Osteoblast (primary cell): ENCODE measurements at regions not wholly inside any gene's neighbourhood (a gene's known extent, or its start where the extent isn't known, plus 50 kb on each side); places are given as distances from the start of the nearest gene placed in this dataset.

Experiments used
- DNase-seq: peaks from one replicate; pipeline ENCODE4 v3.0.0; 2011; ENCODE audit warnings: low spot score, mixed read lengths; ENCODE audit not compliant: insufficient read length; ENCODE audit errors: missing footprints
- H2AFZ ChIP-seq: 2 replicates; pipeline ENCODE4 v1.6.0; 2011; ENCODE audit warnings: mild to moderate bottlenecking, low read length
- H3K27ac ChIP-seq: 2 replicates; pipeline ENCODE4 v1.5.1; 2011; ENCODE audit warnings: mild to moderate bottlenecking, low read depth, low read length, moderate library complexity
- H3K27me3 ChIP-seq: 2 replicates; pipeline ENCODE4 v1.6.0; 2012; ENCODE audit warnings: mild to moderate bottlenecking, control low read depth, inconsistent platforms, low read length, moderate library complexity; ENCODE audit not compliant: insufficient read depth
- H3K36me3 ChIP-seq: 2 replicates; pipeline ENCODE4 v1.5.1; 2011; ENCODE audit warnings: mild to moderate bottlenecking, low read length, control low read depth, moderate library complexity; ENCODE audit not compliant: insufficient read depth
- H3K4me1 ChIP-seq: 2 replicates; pipeline ENCODE4 v1.5.1; 2011; ENCODE audit warnings: mild to moderate bottlenecking, low read length, control low read depth, moderate library complexity; ENCODE audit not compliant: insufficient read depth
- H3K4me2 ChIP-seq: 2 replicates; pipeline ENCODE4 v1.6.0; 2011; ENCODE audit warnings: mild to moderate bottlenecking, low read length; ENCODE audit not compliant: insufficient read depth
- H3K4me3 ChIP-seq: fragments of 200-600 bp; sonication (generic); 3 replicates; pipeline ENCODE4 v1.5.1; 2012; ENCODE audit warnings: mild to moderate bottlenecking, low read length, inconsistent platforms; ENCODE audit not compliant: insufficient read depth
- H3K79me2 ChIP-seq: 2 replicates; pipeline ENCODE4 v1.6.0; 2012; ENCODE audit warnings: mild to moderate bottlenecking, low read length, control low read depth, inconsistent platforms; ENCODE audit not compliant: insufficient read depth
- H3K9me3 ChIP-seq: 2 replicates; pipeline ENCODE4 v1.5.1; 2011; ENCODE audit warnings: low read depth, low read length, control low read depth
- H4K20me1 ChIP-seq: 2 replicates; pipeline ENCODE4 v1.6.0; 2012; ENCODE audit warnings: mild to moderate bottlenecking, low read length, control low read depth; ENCODE audit not compliant: insufficient read depth
- CTCF ChIP-seq: IDR thresholded peaks from 2 replicates; pipeline ENCODE4 v1.5.1; 2011; ENCODE audit warnings: mild to moderate bottlenecking, low read depth, low read length, moderate library complexity; ENCODE audit errors: extremely low read depth

GRCh38 chr7:85940798-85941197 is 702.9 kb upstream of the GRM3 start:
- no peaks in the 10 kb centered on the region for H3K4me1 ChIP-seq
- peaks cover 5% of the 10 kb centered on the region for H3K9me3 ChIP-seq
- no peaks in the 10 kb centered on the region for H3K79me2 ChIP-seq
- H2AFZ ChIP-seq = no peak overlapping the region
- H3K27ac ChIP-seq = no peak overlapping the region
- no peaks in the 10 kb centered on the region for H4K20me1 ChIP-seq
- no peak for TF ChIP-seq CTCF
- DNase-seq = no peak
- H3K27me3 ChIP-seq = no peaks in the 10 kb centered on the region
- no peak overlapping the region for H3K4me2 ChIP-seq
- no peak overlapping the region for H3K4me3 ChIP-seq
- no peaks in the 10 kb centered on the region for H3K36me3 ChIP-seq

- H3K9me3 ChIP-seq = no peaks in the 10 kb centered on the region
Observed at GRCh38 chr7:85931919-85932318, 711.8 kb upstream of the GRM3 start.

GRCh38 chr7:85928500-85928899 is 715.2 kb upstream of the GRM3 start:
- Histone ChIP-seq H4K20me1 (no peaks in the 10 kb centered on the region), H3K4me2 (no peak overlapping the region), H3K9me3 (no peaks in the 10 kb centered on the region), H3K4me3 (no peak overlapping the region), H3K79me2 (no peaks in the 10 kb centered on the region), H3K27ac (no peak overlapping the region), H3K36me3 (no peaks in the 10 kb centered on the region), H2AFZ (no peak overlapping the region), H3K27me3 (no peaks in the 10 kb centered on the region), H3K4me1 (no peaks in the 10 kb centered on the region)
- no peak for TF ChIP-seq CTCF
- no peak for DNase-seq

More at GRCh38 chr7:85931919-85932318, 711.8 kb upstream of the GRM3 start:
- H3K36me3 ChIP-seq = no peaks in the 10 kb centered on the region
- no peaks in the 10 kb centered on the region for H4K20me1 ChIP-seq
- no peaks in the 10 kb centered on the region for H3K4me1 ChIP-seq
- no peaks in the 10 kb centered on the region for H3K79me2 ChIP-seq
- no peak overlapping the region for H3K27ac ChIP-seq
- H2AFZ ChIP-seq = no peak overlapping the region
- no peak for DNase-seq
- no peaks in the 10 kb centered on the region for H3K27me3 ChIP-seq
- TF ChIP-seq CTCF = no peak
- H3K4me2 ChIP-seq = no peak overlapping the region
- no peak overlapping the region for H3K4me3 ChIP-seq

GRCh38 chr7:85927226-85927625 is 716.5 kb upstream of the GRM3 start:
- Histone ChIP-seq H2AFZ (no peak overlapping the region), H3K4me1 (no peaks in the 10 kb centered on the region), H3K79me2 (no peaks in the 10 kb centered on the region), H3K4me3 (no peak overlapping the region), H3K9me3 (no peaks in the 10 kb centered on the region), H3K4me2 (no peak overlapping the region), H4K20me1 (no peaks in the 10 kb centered on the region), H3K27ac (no peak overlapping the region), H3K36me3 (no peaks in the 10 kb centered on the region), H3K27me3 (no peaks in the 10 kb centered on the region)
- TF ChIP-seq CTCF = no peak
- no peak for DNase-seq
